Endodermal cell (in vitro differentiated cells): ENCODE measurements at regions not wholly inside any gene's neighbourhood (a gene's known extent, or its start where the extent isn't known, plus 50 kb on each side); places are given as distances from the start of the nearest gene placed in this dataset.
"Not testable (repeated sequence)": the region's sequence is repeated elsewhere in the genome, so short reads cannot be mapped to it uniquely, and the experiment has no call there.

ENCODE experiments used
- DNase-seq: peaks from one replicate; pipeline ENCODE4 v3.0.0-alpha.2; 2017
- H3K27ac ChIP-seq: 2 replicates; pipeline ENCODE4 v1.5.1; 2013; ENCODE audit warnings: mild to moderate bottlenecking, low read depth, low read length, moderate library complexity
- H3K27me3 ChIP-seq: 2 replicates; pipeline ENCODE4 v1.6.1; 2013; ENCODE audit warnings: mild to moderate bottlenecking, low read length, moderate library complexity; ENCODE audit not compliant: insufficient read depth, control insufficient read depth, poor library complexity, severe bottlenecking
- H3K36me3 ChIP-seq: 2 replicates; pipeline ENCODE4 v1.7.0; 2013; ENCODE audit warnings: mild to moderate bottlenecking, low read length, moderate library complexity; ENCODE audit not compliant: control insufficient read depth, insufficient read depth
- H3K4me1 ChIP-seq: one replicate; pipeline ENCODE4 v1.7.0; 2013; ENCODE audit warnings: low read length; ENCODE audit not compliant: control insufficient read depth, insufficient read depth
- H3K4me3 ChIP-seq: 2 replicates; pipeline ENCODE4 v1.5.1; 2013; ENCODE audit warnings: mild to moderate bottlenecking, low read length, moderate library complexity
- H3K9ac ChIP-seq: 2 replicates; pipeline ENCODE4 v1.6.1; 2013; ENCODE audit warnings: mild to moderate bottlenecking, low read length, moderate library complexity; ENCODE audit not compliant: poor library complexity, severe bottlenecking; ENCODE audit errors: extremely low read depth
- H3K9me3 ChIP-seq: 2 replicates; pipeline ENCODE4 v1.6.1; 2013; ENCODE audit warnings: mild to moderate bottlenecking, low read length, moderate library complexity; ENCODE audit not compliant: control insufficient read depth
- H3K27ac Mint-ChIP-seq: 2 replicates; pipeline ENCODE4 v1.8.0; 2020; ENCODE audit warnings: mixed read lengths
- H3K27me3 Mint-ChIP-seq: 2 replicates; pipeline ENCODE4 v1.8.0; 2021; ENCODE audit warnings: mild to moderate bottlenecking, mixed read lengths; ENCODE audit not compliant: insufficient read depth
- H3K36me3 Mint-ChIP-seq: 2 replicates; pipeline ENCODE4 v1.8.0; 2020; ENCODE audit warnings: low read depth, mixed read lengths
- H3K4me1 Mint-ChIP-seq: 2 replicates; pipeline ENCODE4 v1.8.0; 2020; ENCODE audit warnings: mixed read lengths
- H3K4me3 Mint-ChIP-seq: 2 replicates; pipeline ENCODE4 v1.8.0; 2020; ENCODE audit warnings: mild to moderate bottlenecking, moderate library complexity, mixed read lengths
- H3K9me3 Mint-ChIP-seq: 2 replicates; pipeline ENCODE4 v1.8.0; 2020; ENCODE audit warnings: mild to moderate bottlenecking, mixed read lengths
- CTCF ChIP-seq: fragments of 200-600 bp; sonication (generic); conservative IDR thresholded peaks from 2 replicates; pipeline ENCODE4 v1.5.0; 2021; ENCODE audit warnings: antibody characterized with exemption, mild to moderate bottlenecking
- WGBS, 2 experiments: methylation state at CpG; one replicate each; pipeline versions ENCODE4 v1.1.5 to v1.1.7; 2013; ENCODE audit warnings: missing lambda C conversion rate in 2 of 2, mixed read lengths in 1 of 2; ENCODE audit not compliant: insufficient coverage in 1 of 2, insufficient read length in 1 of 2; 5-methylcytosine and 5-hydroxymethylcytosine counted together

- TF ChIP-seq CTCF: no peak
- no peak overlapping the region for H3K4me3 Mint-ChIP-seq
- no peak overlapping the region for H3K9ac ChIP-seq
- no peak for DNase-seq
- H3K27ac Mint-ChIP-seq: no peak overlapping the region
- no peaks in the 10 kb centered on the region for H3K9me3 Mint-ChIP-seq
- H3K27me3 ChIP-seq: no peaks in the 10 kb centered on the region
- H3K4me1 Mint-ChIP-seq: peaks cover 5% of the 10 kb centered on the region
- no peak overlapping the region for H3K27ac ChIP-seq
- H3K4me3 ChIP-seq: no peak overlapping the region
- H3K27me3 Mint-ChIP-seq: no peaks in the 10 kb centered on the region
- H3K36me3 ChIP-seq: no peaks in the 10 kb centered on the region
- H3K36me3 Mint-ChIP-seq: no peaks in the 10 kb centered on the region
- no peaks in the 10 kb centered on the region for H3K4me1 ChIP-seq
- H3K9me3 ChIP-seq: no peaks in the 10 kb centered on the region
- 88% methylated on average over 3 of the region's 3 CpGs; no CpG with 5 or more reads in 1 of the 2 experiments for WGBS, 2 experiments
Observed at GRCh38 chr7:83248000-83248399, 85.3 kb upstream of the PCLO start.

- not testable (repeated sequence) for H3K9me3 ChIP-seq, H3K27me3 Mint-ChIP-seq, H3K27ac ChIP-seq, H3K4me3 ChIP-seq, H3K4me1 Mint-ChIP-seq, H3K27me3 ChIP-seq, H3K36me3 Mint-ChIP-seq, H3K9ac ChIP-seq, H3K4me3 Mint-ChIP-seq, H3K4me1 ChIP-seq, H3K9me3 Mint-ChIP-seq, H3K36me3 ChIP-seq, DNase-seq, H3K27ac Mint-ChIP-seq
- 95 to 98% methylated on average over 5 of the region's 5 CpGs for WGBS, 2 experiments
Observed at GRCh38 chr7:83219231-83219630, 56.5 kb upstream of the PCLO start.

GRCh38 chr7:83212883-83213282 is 50.2 kb upstream of the PCLO start:
- H3K4me1 Mint-ChIP-seq: no peaks in the 10 kb centered on the region
- no peak overlapping the region for H3K27ac Mint-ChIP-seq
- H3K9me3 ChIP-seq: no peaks in the 10 kb centered on the region
- H3K4me3 ChIP-seq: no peak overlapping the region
- DNase-seq: no peak
- no peaks in the 10 kb centered on the region for H3K27me3 Mint-ChIP-seq
- WGBS, 2 experiments: 40 to 64% methylated on average over 1 to 2 of the region's 2 CpGs
- no peaks in the 10 kb centered on the region for H3K9me3 Mint-ChIP-seq
- TF ChIP-seq CTCF: no peak
- no peak overlapping the region for H3K9ac ChIP-seq
- H3K4me1 ChIP-seq: no peaks in the 10 kb centered on the region
- no peaks in the 10 kb centered on the region for H3K36me3 ChIP-seq
- H3K36me3 Mint-ChIP-seq: no peaks in the 10 kb centered on the region
- no peaks in the 10 kb centered on the region for H3K27me3 ChIP-seq
- H3K27ac ChIP-seq: no peak overlapping the region
- no peak overlapping the region for H3K4me3 Mint-ChIP-seq
